Endothelial cell of umbilical vein (primary cell): ENCODE measurements at regions not wholly inside any gene's neighbourhood (a gene's known extent, or its start where the extent isn't known, plus 50 kb on each side); places are given as distances from the start of the nearest gene placed in this dataset.

ENCODE experiments used
- BruUV-seq: library from RNA; stranded (reverse); fragments of 400-500 nt; replicated peaks from 2 replicates; lab custom pipeline; 2021; lab: Mats Ljungman, UMichigan
- CTCF ChIA-PET: fragments of 300-600, 350-600 bp; sonication (Branson Sonifier 250); formaldehyde crosslinking; loops from one replicate; lab custom pipeline; 2021; ENCODE audit warnings: antibody characterized with exemption, inconsistent platforms; lab: Charles Lee
- POLR2A ChIA-PET: fragments of 300-600, 350-600 bp; sonication (Branson Sonifier 250); formaldehyde crosslinking; loops from one replicate; lab custom pipeline; 2021; ENCODE audit warnings: antibody characterized with exemption, inconsistent platforms; lab: Charles Lee
- DNase-seq: peaks from one replicate; pipeline ENCODE4 v3.0.0-alpha.2; 2011; ENCODE audit warnings: low read depth, low spot score
- FAIRE-seq: peaks from 2 replicates; lab custom pipeline; 2011; peaks lifted over from hg19 to GRCh38; lab: Jason Lieb, UNC
- H2AFZ ChIP-seq: 2 replicates; pipeline ENCODE4 v1.6.0; 2012; ENCODE audit warnings: low read depth, low read length, control low read depth, inconsistent platforms
- H3K27ac ChIP-seq: 2 replicates; pipeline ENCODE4 v1.5.1; 2011; ENCODE audit warnings: low read depth, mild to moderate bottlenecking, control low read depth, low read length, moderate library complexity; ENCODE audit not compliant: insufficient read depth
- H3K27me3 ChIP-seq, 2 experiments: 2 replicates each; pipeline versions ENCODE4 v1.6.0 to v1.6.1; 2011; ENCODE audit warnings: low read length in 2 of 2, mixed read lengths in 1 of 2; ENCODE audit not compliant: control insufficient read depth in 2 of 2, insufficient read depth in 2 of 2
- H3K36me3 ChIP-seq, 2 experiments: 2 replicates in 1 of 2; 3 replicates in 1 of 2; pipeline ENCODE4 v1.5.1; 2011; ENCODE audit warnings: low read length in 2 of 2, mild to moderate bottlenecking in 1 of 2, moderate library complexity in 1 of 2; ENCODE audit not compliant: control insufficient read depth in 2 of 2, insufficient read depth in 2 of 2; ENCODE audit errors: extremely low read depth in 1 of 2
- H3K4me1 ChIP-seq: 3 replicates; pipeline ENCODE4 v1.5.1; 2011; ENCODE audit warnings: mild to moderate bottlenecking, low read length; ENCODE audit not compliant: control insufficient read depth, insufficient read depth; ENCODE audit errors: extremely low read depth
- H3K4me2 ChIP-seq: 2 replicates; pipeline ENCODE4 v1.6.1; 2011; ENCODE audit warnings: low read length, control low read depth, mixed read lengths; ENCODE audit not compliant: insufficient read depth
- H3K4me3 ChIP-seq, 3 experiments: fragments of 200-600 bp in 1 of 3; sonication (generic), shearing (Covaris generic) in 1 of 3; replicated peaks in 1 of 3; 2 replicates each; pipeline ENCODE4 v1.5.1; 2011 to 2016; ENCODE audit warnings: control low read depth in 3 of 3, low read length in 3 of 3, mild to moderate bottlenecking in 2 of 3, inconsistent platforms in 1 of 3, low read depth in 1 of 3, moderate library complexity in 1 of 3; ENCODE audit not compliant: insufficient read depth in 1 of 3
- H3K79me2 ChIP-seq: 2 replicates; pipeline ENCODE4 v1.6.0; 2012; ENCODE audit warnings: low read length, inconsistent platforms; ENCODE audit not compliant: control insufficient read depth, insufficient read depth
- H3K9ac ChIP-seq: replicated peaks from 2 replicates; pipeline ENCODE3; 2011; ENCODE audit warnings: low read length, control low read depth; ENCODE audit not compliant: insufficient read depth; ENCODE audit errors: extremely low read depth
- H3K9me1 ChIP-seq: replicated peaks from 3 replicates; pipeline ENCODE4 v1.6.0; 2011; ENCODE audit warnings: mild to moderate bottlenecking, low read length; ENCODE audit not compliant: control insufficient read depth, insufficient read depth; ENCODE audit errors: extremely low read depth
- H3K9me3 ChIP-seq: replicated peaks from 2 replicates; pipeline ENCODE4 v1.5.1; 2012; ENCODE audit warnings: low read length, inconsistent platforms; ENCODE audit not compliant: control insufficient read depth, insufficient read depth
- H4K20me1 ChIP-seq: replicated peaks from 2 replicates; pipeline ENCODE3; 2011; ENCODE audit warnings: mild to moderate bottlenecking, low read length; ENCODE audit not compliant: control insufficient read depth, insufficient read depth; ENCODE audit errors: extremely low read depth
- EZH2 ChIP-seq: IDR thresholded peaks from 2 replicates; pipeline ENCODE4 v1.6.1; 2012; ENCODE audit warnings: borderline replicate concordance, low read depth, mild to moderate bottlenecking, moderate library complexity, low read length, inconsistent platforms; ENCODE audit not compliant: severe bottlenecking
- FOS ChIP-seq: IDR thresholded peaks from 2 replicates; pipeline ENCODE4 v1.6.1; 2011; ENCODE audit warnings: mild to moderate bottlenecking, low read length, moderate library complexity, borderline replicate concordance; ENCODE audit not compliant: insufficient read depth
- GATA2 ChIP-seq: IDR thresholded peaks from 2 replicates; pipeline ENCODE4 v1.7.0; 2011; ENCODE audit warnings: low read depth, mild to moderate bottlenecking, moderate library complexity, mixed read lengths, low read length; ENCODE audit not compliant: insufficient read length, insufficient read depth
- JUN ChIP-seq: IDR thresholded peaks from 2 replicates; pipeline ENCODE4 v1.6.1; 2011; ENCODE audit warnings: borderline replicate concordance, low read depth; ENCODE audit not compliant: insufficient read length, insufficient read depth
- dilution Hi-C: fragments of 300-500 bp; cut with MboI; formaldehyde crosslinking; loops from one replicate; pipeline ENCODE4 v1.15.0; 2019; ENCODE audit warnings: low sequenced_read_pairs; ENCODE audit not compliant: extremely low pct_ligation_motif_present
- intact Hi-C: fragments of 100-400 bp; cut with micrococcal nuclease; formaldehyde crosslinking; loops from one replicate; pipeline ENCODE4 v1.10.0; 2022
- TF ChIP-seq, protein P1 (sequence below), 2 donors: IDR thresholded peaks; 1 replicate in 1 of 2; 2 replicates in 1 of 2; pipeline ENCODE4 v1.5.1; 2011; ENCODE audit warnings: low read length in 2 of 2, mild to moderate bottlenecking in 2 of 2, moderate library complexity in 2 of 2, control low read depth in 1 of 2, inconsistent platforms in 1 of 2, low read depth in 1 of 2; ENCODE audit not compliant: insufficient read depth in 1 of 2; ENCODE audit errors: extremely low read depth in 1 of 2

GRCh38 chr3:104526901-104527401 is 839.8 kb upstream of the ALCAM start:
- Histone ChIP-seq H3K27me3 (no peaks in the 10 kb centered on the region), H3K36me3 (no peaks in the 10 kb centered on the region), H3K9ac (no peak overlapping the region), H3K9me1 (no peaks in the 10 kb centered on the region), H3K27ac (no peak overlapping the region), H4K20me1 (no peaks in the 10 kb centered on the region), H3K4me2 (no peak overlapping the region), H3K4me1 (no peaks in the 10 kb centered on the region), H3K4me3 (no peak overlapping the region), H2AFZ (no peak overlapping the region), H3K9me3 (no peaks in the 10 kb centered on the region), H3K79me2 (no peaks in the 10 kb centered on the region)
- intact Hi-C loops (no loop called here), dilution Hi-C loops (no loop called here)
- no TSS peak for BruUV-seq
- POLR2A ChIA-PET = no interaction called here
- DNase-seq = no peak
- CTCF ChIA-PET = no interaction called here
- TF ChIP-seq FOS = no peak
- TF ChIP-seq, protein P1, sequence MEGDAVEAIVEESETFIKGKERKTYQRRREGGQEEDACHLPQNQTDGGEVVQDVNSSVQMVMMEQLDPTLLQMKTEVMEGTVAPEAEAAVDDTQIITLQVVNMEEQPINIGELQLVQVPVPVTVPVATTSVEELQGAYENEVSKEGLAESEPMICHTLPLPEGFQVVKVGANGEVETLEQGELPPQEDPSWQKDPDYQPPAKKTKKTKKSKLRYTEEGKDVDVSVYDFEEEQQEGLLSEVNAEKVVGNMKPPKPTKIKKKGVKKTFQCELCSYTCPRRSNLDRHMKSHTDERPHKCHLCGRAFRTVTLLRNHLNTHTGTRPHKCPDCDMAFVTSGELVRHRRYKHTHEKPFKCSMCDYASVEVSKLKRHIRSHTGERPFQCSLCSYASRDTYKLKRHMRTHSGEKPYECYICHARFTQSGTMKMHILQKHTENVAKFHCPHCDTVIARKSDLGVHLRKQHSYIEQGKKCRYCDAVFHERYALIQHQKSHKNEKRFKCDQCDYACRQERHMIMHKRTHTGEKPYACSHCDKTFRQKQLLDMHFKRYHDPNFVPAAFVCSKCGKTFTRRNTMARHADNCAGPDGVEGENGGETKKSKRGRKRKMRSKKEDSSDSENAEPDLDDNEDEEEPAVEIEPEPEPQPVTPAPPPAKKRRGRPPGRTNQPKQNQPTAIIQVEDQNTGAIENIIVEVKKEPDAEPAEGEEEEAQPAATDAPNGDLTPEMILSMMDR (IDR thresholded peaks at IDR 0.05; ENCODE audit: extremely low read depth in 1 of 2, insufficient read depth in 1 of 2, low read depth in 1 of 2, low read length in 2 of 2) = no peak
- no peak for FAIRE-seq

DNA sequence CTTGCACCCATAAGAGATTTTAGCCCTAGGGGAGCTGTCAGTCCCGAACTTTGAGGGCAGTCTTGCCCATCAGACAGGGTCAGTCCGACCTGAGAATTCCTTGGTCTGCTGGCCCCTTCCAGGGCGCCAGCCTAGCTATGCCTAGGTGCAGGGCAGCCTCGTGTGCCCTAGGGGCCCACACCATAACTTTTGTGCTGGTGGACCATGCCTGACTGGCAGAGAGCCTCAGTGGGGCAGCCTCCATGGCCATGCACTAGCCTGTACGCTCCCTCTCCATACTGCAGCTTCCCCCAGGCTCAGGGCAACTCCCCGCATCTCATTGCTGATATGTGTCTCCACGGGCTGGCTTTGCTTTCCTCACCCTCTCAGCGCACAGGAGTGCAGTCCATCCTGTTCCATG is 835.8 kb upstream of the ALCAM start:
- Histone ChIP-seq H3K4me2 (no peak overlapping the region), H3K79me2 (no peaks in the 10 kb centered on the region), H4K20me1 (no peaks in the 10 kb centered on the region), H2AFZ (no peak overlapping the region), H3K36me3 (no peaks in the 10 kb centered on the region), H3K27me3 (no peaks in the 10 kb centered on the region), H3K9me3 (no peaks in the 10 kb centered on the region), H3K27ac (no peak overlapping the region), H3K9ac (no peak overlapping the region), H3K9me1 (no peaks in the 10 kb centered on the region), H3K4me1 (no peaks in the 10 kb centered on the region), H3K4me3 (no peak overlapping the region)
- BruUV-seq = no TSS peak
- intact Hi-C loops = no loop called here
- dilution Hi-C loops = no loop called here
- DNase-seq = no peak
- FAIRE-seq = no peak
- ChIA-PET CTCF (no interaction called here), POLR2A (no interaction called here)
- TF ChIP-seq GATA2 = no peak
- TF ChIP-seq JUN = no peak
- no peak for TF ChIP-seq EZH2
- no peak for TF ChIP-seq FOS
